ENCODE measurements at regions not wholly inside any gene's neighbourhood (a gene's known extent, or its start where the extent isn't known, plus 50 kb on each side); places are given as distances from the start of the nearest gene placed in this dataset.
A peak's percentile ranks its signal among the peaks of the same experiment; 100 is the strongest.
"Not testable (repeated sequence)": the region's sequence is repeated elsewhere in the genome, so short reads cannot be mapped to it uniquely, and the experiment has no call there.

GRCh38 chr3:168975576-168975975 is 687.9 kb downstream of the MECOM start:
- no peak for DNase-seq

DNA sequence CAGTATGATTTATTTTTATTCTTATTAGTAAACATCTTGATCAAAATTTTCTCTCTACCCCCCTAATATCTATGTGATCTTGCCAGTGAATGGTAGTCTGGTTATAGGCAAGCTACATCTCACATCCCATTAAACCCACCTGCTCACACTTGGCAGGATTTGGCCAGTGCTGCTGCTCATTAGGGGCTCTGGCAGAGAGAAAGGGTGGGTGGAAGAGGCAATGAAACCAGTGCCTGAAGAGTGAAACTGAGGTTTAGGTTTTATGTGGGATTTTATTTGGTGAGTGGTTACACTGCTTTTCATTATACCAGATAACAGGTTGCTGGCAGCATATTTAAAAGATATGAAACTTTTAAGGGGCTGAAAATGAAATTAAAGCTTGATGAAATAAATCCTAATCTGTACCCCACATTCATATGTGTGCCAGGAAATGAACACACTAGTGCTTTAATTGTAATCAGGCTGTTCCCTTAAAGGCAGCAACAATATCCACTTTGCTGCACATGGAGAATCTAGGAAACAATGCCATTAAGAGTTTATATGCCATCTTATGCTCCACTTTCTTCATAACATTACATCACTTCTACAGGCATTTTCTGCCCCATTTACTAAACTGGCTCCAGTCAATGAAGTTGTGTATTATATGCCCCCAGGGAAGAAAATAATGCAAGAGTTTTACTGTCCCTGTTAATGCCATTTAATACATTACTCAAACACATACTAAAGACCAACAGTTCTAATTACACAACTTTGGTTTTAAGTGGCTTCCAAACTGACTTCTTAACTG is 688.7 kb downstream of the MECOM start:
- peak in 1 of 3 experiments; percentile 42 for DNase-seq

GRCh38 chr3:168973897-168974296 is 689.6 kb downstream of the MECOM start:
- no peak for DNase-seq

GRCh38 chr3:168973206-168973605 is 690.3 kb downstream of the MECOM start:
- DNase-seq, result no peak

- no peak for DNase-seq
Measured at GRCh38 chr3:168968609-168969008, 694.9 kb downstream of the MECOM start.

GRCh38 chr3:168964736-168965135 is 698.8 kb downstream of the MECOM start:
- no peak for DNase-seq

DNA sequence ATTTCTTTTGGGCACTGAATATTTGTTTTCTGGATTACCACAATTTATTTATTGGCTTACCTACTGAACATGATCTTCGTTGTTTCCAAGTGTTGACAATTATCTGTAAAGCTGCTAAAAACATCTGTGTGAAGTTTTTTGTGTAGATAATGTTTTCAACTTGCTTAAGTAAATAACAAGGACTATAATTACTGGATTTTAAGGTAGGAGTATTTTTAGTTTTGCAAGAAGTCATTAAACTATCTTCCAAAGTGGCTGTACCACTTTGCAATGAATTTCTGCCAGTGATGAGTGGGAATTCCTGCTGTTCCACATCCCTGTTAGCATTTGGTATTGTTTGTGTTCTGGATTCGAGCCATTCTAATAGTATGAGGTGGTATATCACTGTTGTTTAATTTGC is 702.2 kb downstream of the MECOM start:
- peak in 1 of 3 experiments; percentile 38 for DNase-seq

- DNase-seq, result no peak
Measured at GRCh38 chr3:168959731-168960130, 703.8 kb downstream of the MECOM start.

DNA sequence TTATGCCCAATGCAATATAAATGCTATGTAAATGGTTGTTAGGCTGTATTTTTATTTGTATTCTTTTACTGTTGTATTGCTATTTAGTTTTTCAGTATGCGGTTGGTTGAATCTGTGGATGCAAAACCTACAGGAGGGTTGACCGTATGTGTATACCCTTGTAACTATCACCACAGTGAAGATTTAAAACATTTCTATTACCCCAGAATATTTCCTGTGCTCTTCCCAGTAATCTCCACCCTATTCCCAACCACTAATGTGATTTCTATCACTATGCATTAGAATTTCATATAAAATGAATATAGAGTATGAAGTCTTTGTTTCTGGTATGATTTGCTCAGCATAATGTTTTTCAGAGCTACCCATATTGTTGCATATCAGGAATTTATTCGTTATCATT is 705.0 kb downstream of the MECOM start:
- DNase-seq, result no peak

DNA sequence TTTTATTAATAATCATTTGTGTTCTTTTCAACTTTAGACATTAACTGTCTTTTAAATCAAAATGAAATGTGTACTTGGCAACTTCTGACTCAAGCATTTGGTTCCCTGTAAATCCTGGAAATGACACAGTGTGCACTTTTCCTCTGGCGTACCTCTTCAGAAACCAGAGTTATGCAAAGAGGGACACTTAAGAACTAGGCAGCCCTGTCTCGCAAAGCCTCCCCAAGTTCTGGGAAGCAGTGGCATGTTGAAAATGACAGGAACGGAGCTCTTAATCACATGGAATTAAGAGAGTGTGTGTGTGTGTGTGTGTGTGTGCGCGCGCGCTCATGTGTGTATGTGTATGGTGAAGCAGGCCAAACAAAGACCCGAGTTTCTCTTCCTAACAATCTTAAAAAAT is 707.4 kb downstream of the MECOM start:
- no peak for DNase-seq

- DNase-seq, result peak in 1 of 3 experiments; percentile 62
Measured at GRCh38 chr3:168952551-168952950, 711.0 kb downstream of the MECOM start.

DNA sequence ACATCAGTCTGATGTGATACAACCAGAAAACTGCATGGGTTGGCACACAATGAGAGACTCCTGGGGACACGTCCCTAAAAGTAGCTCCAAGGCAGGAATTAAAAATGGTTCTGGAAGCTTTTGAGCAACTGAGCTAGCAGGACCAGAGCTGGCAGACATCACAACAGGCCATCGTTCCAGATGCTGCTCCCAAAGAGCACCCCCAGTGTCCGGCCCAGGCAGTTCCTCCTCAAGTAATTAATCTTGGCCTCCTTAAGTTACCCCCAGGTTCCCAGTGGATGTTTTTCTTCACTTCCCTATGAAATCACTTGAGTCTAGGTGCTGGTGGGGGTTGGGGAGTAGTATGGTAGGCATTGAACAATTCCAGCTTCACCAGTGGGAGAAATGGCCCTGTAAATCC is 711.6 kb downstream of the MECOM start:
- DNase-seq, result no peak

DNA sequence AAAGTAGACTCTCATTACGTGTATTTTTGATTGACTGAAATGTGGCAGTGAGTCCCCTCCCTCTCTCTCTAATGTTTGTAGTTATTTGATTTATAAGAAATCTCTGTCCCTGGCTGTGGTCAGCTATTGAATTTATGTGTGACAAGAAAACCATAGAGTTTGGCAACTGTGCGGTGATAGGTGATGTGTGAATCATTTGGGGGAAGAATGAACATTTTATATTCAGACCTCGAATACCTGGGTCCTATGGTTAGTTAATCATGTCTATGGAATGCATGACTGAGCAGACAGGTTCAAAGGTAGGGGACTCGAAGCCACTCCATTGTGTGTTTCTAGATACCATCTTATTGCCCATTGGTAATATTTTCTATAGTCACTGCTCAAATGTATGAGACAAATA is 712.1 kb downstream of the MECOM start:
- DNase-seq, result no peak

DNA sequence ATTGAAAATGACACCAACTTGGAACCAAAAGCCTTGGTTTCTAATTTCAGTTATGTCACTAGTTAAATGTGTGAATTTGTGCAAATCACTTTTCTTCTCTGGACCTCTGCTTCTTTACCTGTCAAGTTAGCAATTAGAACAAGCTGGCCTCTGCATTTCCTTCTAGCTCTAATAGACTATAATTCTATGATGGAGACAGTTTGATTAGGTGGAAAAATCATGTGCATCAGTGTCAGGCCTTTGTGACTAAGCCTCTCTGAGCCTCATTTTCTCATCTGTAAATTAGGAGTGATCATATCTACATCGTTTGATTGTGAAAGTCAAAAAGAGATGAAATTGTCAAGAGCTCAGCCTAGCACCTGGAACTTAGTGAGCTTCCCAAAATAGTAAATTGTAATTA is 712.9 kb downstream of the MECOM start:
- peak in 1 of 3 experiments; percentile 33 for DNase-seq

- no peak for DNase-seq
Measured at GRCh38 chr3:168939651-168940238, 723.8 kb downstream of the MECOM start.

DNA sequence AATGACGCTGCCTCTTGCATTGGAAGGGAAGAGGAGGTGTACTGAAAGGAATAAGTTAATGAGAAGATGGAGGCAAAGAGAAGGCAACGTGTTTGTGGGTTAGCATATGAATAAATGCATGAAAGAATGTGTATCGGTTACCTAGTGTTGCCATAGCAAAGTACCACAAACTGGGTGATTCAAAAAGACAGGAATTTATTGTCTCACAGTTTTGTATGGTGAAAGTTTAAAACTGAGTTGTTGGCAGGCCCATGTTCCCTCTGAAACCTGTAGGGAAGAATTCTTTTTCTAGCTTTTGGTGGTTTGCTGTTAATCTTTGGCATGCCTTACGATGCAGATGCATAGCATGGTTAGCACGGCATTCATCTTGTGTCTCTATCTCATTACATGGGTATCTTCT is 729.9 kb downstream of the MECOM start:
- DNase-seq, result no peak

GRCh38 chr3:168929997-168930396 is 733.5 kb downstream of the MECOM start:
- DNase-seq, result not testable (repeated sequence)

GRCh38 chr3:168926426-168926825 is 737.1 kb downstream of the MECOM start:
- DNase-seq, result no peak

- no peak for DNase-seq
Measured at GRCh38 chr3:168925568-168925967, 737.9 kb downstream of the MECOM start.

DNA sequence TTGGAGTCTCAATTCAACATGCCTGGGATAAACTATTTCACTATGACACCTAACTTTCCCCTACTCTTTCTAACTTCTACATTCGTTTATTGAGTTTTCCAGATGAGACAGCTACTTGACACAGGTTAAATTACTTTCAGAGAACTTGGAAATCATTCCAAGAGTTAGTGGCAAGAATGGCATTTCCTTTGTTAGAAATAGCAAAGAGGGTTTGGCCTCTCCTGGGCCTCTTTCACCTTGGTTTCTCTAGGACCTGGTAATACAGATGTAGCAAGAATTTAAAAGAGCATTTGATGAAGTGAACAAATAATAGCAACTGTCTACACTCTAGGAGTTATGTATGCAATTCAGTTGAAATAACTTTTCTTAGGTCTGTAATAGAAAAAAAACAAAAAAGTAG is 748.9 kb downstream of the MECOM start:
- DNase-seq, result no peak

DNA sequence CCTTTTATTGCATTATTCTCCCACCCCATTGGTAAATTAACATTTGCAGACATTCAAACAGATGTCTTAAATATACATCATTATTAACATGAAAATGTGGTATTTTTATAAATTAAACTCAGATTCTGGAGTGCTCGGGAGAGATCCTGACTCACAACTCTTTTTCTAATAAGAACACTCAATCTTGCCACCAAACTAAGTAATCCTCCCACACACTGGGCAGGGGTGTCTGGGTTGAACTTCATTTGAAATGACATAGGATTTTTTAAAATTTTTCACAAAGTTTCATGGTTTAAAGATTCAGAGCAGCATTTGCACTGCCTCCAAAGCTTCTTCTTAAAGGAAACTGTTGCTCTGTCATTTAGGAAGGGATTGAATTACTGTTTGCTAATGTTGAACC is 754.3 kb downstream of the MECOM start:
- DNase-seq, result no peak

GRCh38 chr3:168895419-168895818 is 768.1 kb downstream of the MECOM start:
- DNase-seq, result no peak

DNA sequence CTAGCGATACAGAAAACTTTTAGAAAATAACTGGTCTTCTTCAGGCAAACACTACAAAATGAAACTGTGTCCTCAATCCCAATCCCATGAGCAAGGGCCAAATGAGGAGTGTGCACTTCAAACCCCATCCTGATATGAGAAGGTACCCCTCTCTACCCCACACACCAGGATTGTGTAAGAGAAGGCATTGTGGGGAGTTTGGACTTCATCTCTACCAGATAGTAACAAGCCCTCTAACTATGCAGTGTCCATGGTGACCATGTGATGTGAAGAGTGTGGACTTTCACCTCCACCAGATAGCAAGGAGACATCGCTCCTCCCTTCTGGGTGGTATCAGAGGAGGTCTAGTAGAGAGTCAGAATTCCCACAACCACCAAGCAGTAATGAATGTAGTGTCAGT is 769.3 kb downstream of the MECOM start:
- no peak for DNase-seq

- peak in 1 of 3 experiments; percentile 19 for DNase-seq
Measured at GRCh38 chr3:168889666-168890065, 773.8 kb downstream of the MECOM start.

GRCh38 chr3:168888781-168889180 is 774.7 kb downstream of the MECOM start:
- no peak for DNase-seq

Measured in NCI-H1417 (cell line).